Mesendoderm (in vitro differentiated cells): ENCODE measurements at regions not wholly inside any gene's neighbourhood (a gene's known extent, or its start where the extent isn't known, plus 50 kb on each side); places are given as distances from the start of the nearest gene placed in this dataset.

Experiments used
- DNase-seq: peaks from one replicate; pipeline ENCODE4 v3.0.0; 2013
- H2AK5ac ChIP-seq: 2 replicates; pipeline ENCODE4 v1.6.1; 2013; ENCODE audit warnings: low read length, inconsistent platforms
- H2BK120ac ChIP-seq: 2 replicates; pipeline ENCODE4 v1.6.1; 2013; ENCODE audit warnings: low read depth, mild to moderate bottlenecking, low read length, moderate library complexity, mixed read lengths
- H2BK15ac ChIP-seq: replicated peaks from 2 replicates; pipeline ENCODE4 v1.6.1; 2013; ENCODE audit warnings: low read depth, mild to moderate bottlenecking, moderate library complexity
- H2BK5ac ChIP-seq: 2 replicates; pipeline ENCODE4 v1.6.1; 2013; ENCODE audit warnings: low read length, inconsistent platforms
- H3K18ac ChIP-seq: 2 replicates; pipeline ENCODE4 v1.6.1; 2013; ENCODE audit warnings: mild to moderate bottlenecking, low read length, mixed read lengths
- H3K23ac ChIP-seq: one replicate; pipeline ENCODE4 v1.6.1; 2013; ENCODE audit warnings: low read length
- H3K27ac ChIP-seq: 2 replicates; pipeline ENCODE4 v1.5.1; 2013; ENCODE audit warnings: low read depth, mild to moderate bottlenecking, inconsistent platforms, low read length, moderate library complexity
- H3K27me3 ChIP-seq: 2 replicates; pipeline ENCODE4 v1.6.1; 2013; ENCODE audit warnings: low read length, control low read depth, mild to moderate bottlenecking, inconsistent platforms; ENCODE audit not compliant: insufficient read depth, poor library complexity
- H3K36me3 ChIP-seq: 2 replicates; pipeline ENCODE4 v1.6.1; 2013; ENCODE audit warnings: low read length, inconsistent platforms; ENCODE audit not compliant: control insufficient read depth, insufficient read depth
- H3K4ac ChIP-seq: one replicate; pipeline ENCODE4 v1.6.1; 2013; ENCODE audit warnings: low read depth, mild to moderate bottlenecking, low read length, moderate library complexity
- H3K4me1 ChIP-seq: 2 replicates; pipeline ENCODE4 v1.6.1; 2013; ENCODE audit warnings: low read depth, low read length, inconsistent platforms; ENCODE audit not compliant: control insufficient read depth
- H3K4me2 ChIP-seq: 2 replicates; pipeline ENCODE4 v1.6.1; 2013; ENCODE audit warnings: low read length
- H3K4me3 ChIP-seq: 2 replicates; pipeline ENCODE4 v1.5.1; 2013; ENCODE audit warnings: mild to moderate bottlenecking, low read length
- H3K56ac ChIP-seq: one replicate; pipeline ENCODE4 v1.6.1; 2013; ENCODE audit warnings: low read length
- H3K79me1 ChIP-seq: 2 replicates; pipeline ENCODE4 v1.6.1; 2013; ENCODE audit warnings: low read length, inconsistent platforms
- H3K79me2 ChIP-seq: 2 replicates; pipeline ENCODE4 v1.6.1; 2013; ENCODE audit warnings: mild to moderate bottlenecking, low read length; ENCODE audit not compliant: control insufficient read depth, insufficient read depth
- H3K9ac ChIP-seq: 2 replicates; pipeline ENCODE4 v1.6.1; 2013; ENCODE audit warnings: low read length, inconsistent platforms
- H4K5ac ChIP-seq: one replicate; pipeline ENCODE4 v1.6.1; 2013; ENCODE audit warnings: low read length
- H4K8ac ChIP-seq: one replicate; pipeline ENCODE4 v1.6.1; 2013; ENCODE audit warnings: low read depth, mild to moderate bottlenecking, control low read depth, low read length, moderate library complexity
- WGBS: extraction: QIAGEN DNeasy Blood & Tissue Kit; methylation state at CpG from one replicate; pipeline ENCODE4 v1.1.7; 2013; ENCODE audit warnings: low lambda C conversion rate, missing lambda C conversion rate; ENCODE audit not compliant: insufficient coverage; ENCODE audit errors: extremely low coverage; 5-methylcytosine and 5-hydroxymethylcytosine counted together

DNA sequence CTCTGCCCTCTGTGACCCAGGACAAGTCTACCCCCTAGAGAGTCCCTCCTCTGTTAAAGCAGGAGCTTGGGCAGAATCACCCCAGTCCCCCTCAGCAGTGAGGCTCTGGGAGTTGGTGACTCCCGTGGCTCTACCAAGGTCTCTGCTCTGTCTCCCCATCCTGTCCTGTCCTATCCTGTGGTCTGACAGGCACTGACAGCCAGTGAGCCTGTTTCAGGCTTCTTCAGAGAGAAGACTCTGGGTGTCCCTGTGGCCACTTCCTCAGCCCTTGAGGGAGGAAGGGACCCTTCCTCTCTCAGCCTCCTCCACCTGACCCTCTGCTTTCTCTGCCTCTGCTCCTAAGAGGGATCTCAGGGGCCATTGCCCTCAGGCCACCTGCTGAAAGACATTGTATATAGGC, 148.7 kb downstream of the FCRL5 start:
- Histone ChIP-seq H3K27me3 (no peaks in the 10 kb centered on the region), H3K18ac (no peak overlapping the region), H4K5ac (no peak overlapping the region), H3K36me3 (no peaks in the 10 kb centered on the region), H2BK15ac (peak overlapping the region; percentile 22), H4K8ac (no peak overlapping the region), H2BK5ac (peak overlapping the region; percentile 6), H3K79me1 (no peaks in the 10 kb centered on the region), H3K4me2 (no peak overlapping the region), H2AK5ac (no peak overlapping the region), H3K23ac (no peak overlapping the region), H3K27ac (no peak overlapping the region), H3K4me3 (no peak overlapping the region), H3K56ac (peak overlapping the region; percentile 35), H3K4ac (peak overlapping the region; percentile 70), H3K79me2 (no peaks in the 10 kb centered on the region), H2BK120ac (no peak overlapping the region), H3K9ac (no peak overlapping the region), H3K4me1 (peaks cover 9% of the 10 kb centered on the region)
- no CpG with 5 or more reads among the region's 1 CpG for WGBS
- DNase-seq: no peak

DNA sequence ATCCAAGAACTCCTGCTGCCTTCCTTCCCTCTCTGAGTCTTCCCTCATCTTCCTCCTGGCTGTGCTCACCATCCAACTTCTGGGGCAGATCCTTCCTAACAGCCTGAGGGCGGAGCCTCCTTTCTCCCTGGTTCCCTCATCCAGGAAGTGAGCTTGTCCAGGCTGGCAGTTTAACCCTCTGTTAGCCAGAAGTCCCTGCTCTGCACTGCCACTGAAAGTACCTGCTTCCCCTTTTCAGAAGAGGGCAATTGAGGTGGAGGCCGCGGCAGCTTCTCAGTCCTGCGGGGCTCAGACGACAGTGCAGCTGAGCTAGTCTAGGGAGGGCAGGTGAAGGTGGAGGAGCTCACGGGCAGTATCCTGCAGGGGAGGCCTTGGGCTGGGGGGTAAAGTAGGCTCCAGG, 149.1 kb downstream of the FCRL5 start:
- Histone ChIP-seq H3K4ac (peak overlapping the region; percentile 70), H2BK5ac (peak overlapping the region; percentile 6), H3K9ac (no peak overlapping the region), H3K27ac (no peak overlapping the region), H3K4me2 (no peak overlapping the region), H3K27me3 (no peaks in the 10 kb centered on the region), H3K4me1 (peaks cover 9% of the 10 kb centered on the region), H3K18ac (no peak overlapping the region), H4K8ac (no peak overlapping the region), H4K5ac (no peak overlapping the region), H3K36me3 (no peaks in the 10 kb centered on the region), H3K79me2 (no peaks in the 10 kb centered on the region), H3K79me1 (no peaks in the 10 kb centered on the region), H2BK120ac (no peak overlapping the region), H2BK15ac (peak overlapping the region; percentile 22), H3K56ac (peak overlapping the region; percentile 35), H2AK5ac (no peak overlapping the region), H3K23ac (no peak overlapping the region), H3K4me3 (no peak overlapping the region)
- peak; percentile 88 for DNase-seq
- no CpG with 5 or more reads among the region's 6 CpGs for WGBS

DNA sequence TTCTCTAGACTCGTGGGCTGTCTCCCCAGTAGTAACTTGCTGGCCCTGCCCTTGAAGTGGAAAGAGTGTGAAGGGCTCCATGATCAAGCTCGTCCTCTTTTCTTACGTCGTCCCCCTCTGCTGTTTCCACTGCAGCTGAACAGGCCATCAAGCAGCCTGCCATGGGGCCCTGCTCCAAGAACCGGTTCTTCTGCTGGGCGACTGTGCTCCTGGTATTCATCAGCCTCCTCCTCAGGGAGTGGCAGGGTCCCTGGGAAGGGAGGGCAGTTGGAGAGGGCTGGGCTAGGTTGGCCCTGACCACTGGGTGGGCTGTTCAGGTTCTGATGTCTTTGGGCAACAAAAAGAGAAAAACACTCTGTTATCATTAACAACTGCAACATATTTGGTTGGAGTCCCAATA, 151.5 kb downstream of the FCRL5 start:
- H4K8ac ChIP-seq: no peak overlapping the region
- H3K56ac ChIP-seq: peak overlapping the region; percentile 35
- H3K27me3 ChIP-seq: no peaks in the 10 kb centered on the region
- no peaks in the 10 kb centered on the region for H3K36me3 ChIP-seq
- WGBS: no CpG with 5 or more reads among the region's 6 CpGs
- no peak overlapping the region for H3K23ac ChIP-seq
- H2BK15ac ChIP-seq: no peak overlapping the region
- no peak overlapping the region for H4K5ac ChIP-seq
- no peak overlapping the region for H3K4me3 ChIP-seq
- H3K4ac ChIP-seq: no peak overlapping the region
- no peak overlapping the region for H3K18ac ChIP-seq
- peaks cover 9% of the 10 kb centered on the region for H3K4me1 ChIP-seq
- no peak overlapping the region for H3K9ac ChIP-seq
- H3K27ac ChIP-seq: no peak overlapping the region
- H2BK120ac ChIP-seq: no peak overlapping the region
- no peak for DNase-seq
- no peaks in the 10 kb centered on the region for H3K79me1 ChIP-seq
- no peak overlapping the region for H2BK5ac ChIP-seq
- no peaks in the 10 kb centered on the region for H3K79me2 ChIP-seq
- H2AK5ac ChIP-seq: no peak overlapping the region
- no peak overlapping the region for H3K4me2 ChIP-seq

DNA sequence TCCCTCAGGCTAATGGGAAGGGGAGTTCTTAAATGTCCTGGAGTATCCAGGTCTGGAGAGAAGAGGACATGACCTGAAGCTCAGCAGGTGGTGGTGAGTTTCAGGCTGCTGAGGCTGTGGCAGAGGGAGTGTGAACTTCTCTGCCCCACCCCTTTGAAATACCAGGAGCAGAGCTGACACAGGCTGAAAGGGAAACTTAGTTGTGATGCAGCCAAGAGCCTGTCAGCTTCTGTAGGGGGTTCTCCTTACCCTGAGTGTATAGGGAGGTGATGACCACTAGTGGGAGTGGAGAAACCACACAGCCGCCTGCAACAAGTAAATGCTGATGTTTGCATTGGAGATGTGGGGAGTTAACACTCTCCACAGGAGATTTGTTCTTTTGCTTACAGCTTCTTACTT, 152.3 kb downstream of the FCRL5 start:
- H3K4me1 ChIP-seq: peaks cover 9% of the 10 kb centered on the region
- H3K4ac ChIP-seq: no peak overlapping the region
- H2BK5ac ChIP-seq: no peak overlapping the region
- H2BK120ac ChIP-seq: no peak overlapping the region
- no peaks in the 10 kb centered on the region for H3K79me2 ChIP-seq
- H3K18ac ChIP-seq: no peak overlapping the region
- no peaks in the 10 kb centered on the region for H3K27me3 ChIP-seq
- no peak overlapping the region for H2AK5ac ChIP-seq
- no peaks in the 10 kb centered on the region for H3K36me3 ChIP-seq
- no CpG with 5 or more reads among the region's 1 CpG for WGBS
- H3K23ac ChIP-seq: no peak overlapping the region
- DNase-seq: peak; percentile 94
- no peak overlapping the region for H4K5ac ChIP-seq
- H3K4me3 ChIP-seq: no peak overlapping the region
- no peak overlapping the region for H3K4me2 ChIP-seq
- H3K56ac ChIP-seq: no peak overlapping the region
- no peak overlapping the region for H4K8ac ChIP-seq
- H3K9ac ChIP-seq: no peak overlapping the region
- no peaks in the 10 kb centered on the region for H3K79me1 ChIP-seq
- H3K27ac ChIP-seq: no peak overlapping the region
- H2BK15ac ChIP-seq: no peak overlapping the region

DNA sequence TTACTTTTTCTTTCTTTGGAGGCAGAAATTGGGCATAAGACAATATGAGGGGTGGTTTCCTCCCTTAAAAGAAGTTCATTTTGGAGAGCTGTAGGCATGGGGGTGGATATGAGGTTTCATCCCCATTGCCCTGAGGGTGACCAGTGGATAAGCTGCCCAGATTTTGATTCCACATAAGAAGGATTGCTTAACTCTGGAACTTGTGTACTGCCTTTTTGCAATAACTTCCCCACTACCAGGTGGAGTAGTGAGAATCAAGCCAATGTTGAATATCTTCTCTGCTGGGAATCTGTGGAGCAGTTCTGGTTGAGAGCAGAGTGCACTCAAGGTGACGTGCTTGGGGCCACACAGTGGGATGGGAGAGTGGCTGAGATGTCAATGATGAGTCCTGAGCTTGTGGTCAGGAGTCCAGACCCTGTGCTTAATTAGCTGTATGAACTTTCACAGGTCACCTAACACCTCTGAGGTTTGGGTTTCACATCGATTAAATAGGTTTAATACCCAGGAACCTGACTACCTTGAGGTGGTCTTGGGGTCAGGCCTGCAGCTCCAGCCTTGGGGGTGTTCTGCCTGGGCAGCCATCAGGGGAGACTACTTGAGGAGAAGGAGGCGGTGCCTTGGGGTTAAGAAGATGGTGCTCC, 152.9 kb downstream of the FCRL5 start:
- DNase-seq: no peak
- WGBS: no CpG with 5 or more reads among the region's 3 CpGs

DNA sequence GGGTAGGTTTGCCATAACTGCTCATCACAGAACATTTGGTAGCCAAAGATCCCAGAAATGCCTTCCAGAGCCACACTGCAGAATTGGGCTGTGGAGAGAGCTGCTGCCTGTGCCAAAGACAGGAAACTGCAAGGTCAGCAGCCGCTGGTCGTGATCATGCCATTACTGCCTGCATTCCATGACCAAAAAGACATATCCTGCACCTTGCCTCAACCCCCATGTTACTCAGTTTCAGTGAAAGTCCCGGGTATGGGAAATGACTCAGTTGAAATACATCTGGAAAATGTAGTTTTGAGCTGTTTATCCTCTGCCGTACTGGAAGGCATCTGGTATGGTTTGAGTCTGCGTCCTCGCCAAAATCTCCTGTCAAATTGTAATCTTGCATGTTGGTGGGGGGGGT, 161.7 kb downstream of the FCRL5 start:
- H3K56ac ChIP-seq: no peak overlapping the region
- DNase-seq: peak; percentile 54
- H3K4ac ChIP-seq: no peak overlapping the region
- H3K27me3 ChIP-seq: no peaks in the 10 kb centered on the region
- no peak overlapping the region for H3K23ac ChIP-seq
- H4K5ac ChIP-seq: no peak overlapping the region
- H3K79me2 ChIP-seq: no peaks in the 10 kb centered on the region
- H2BK5ac ChIP-seq: no peak overlapping the region
- H3K9ac ChIP-seq: no peak overlapping the region
- H2BK15ac ChIP-seq: no peak overlapping the region
- no peak overlapping the region for H3K4me3 ChIP-seq
- H2BK120ac ChIP-seq: no peak overlapping the region
- H3K27ac ChIP-seq: no peak overlapping the region
- H3K4me2 ChIP-seq: no peak overlapping the region
- H2AK5ac ChIP-seq: no peak overlapping the region
- no peak overlapping the region for H4K8ac ChIP-seq
- no peaks in the 10 kb centered on the region for H3K4me1 ChIP-seq
- H3K18ac ChIP-seq: no peak overlapping the region
- no peaks in the 10 kb centered on the region for H3K36me3 ChIP-seq
- H3K79me1 ChIP-seq: no peaks in the 10 kb centered on the region
- WGBS: no CpG with 5 or more reads among the region's 6 CpGs

More for the DNA sequence above, 152.9 kb downstream of the FCRL5 start:
- Histone ChIP-seq H4K8ac (no peak overlapping the region), H2AK5ac (peak overlapping the region; percentile 50), H2BK120ac (peak overlapping the region; percentile 65), H3K4ac (peak overlapping the region; percentile 41), H3K27ac (peak overlapping the region; percentile 75), H2BK15ac (no peak overlapping the region), H3K79me1 (no peaks in the 10 kb centered on the region), H3K4me3 (no peak overlapping the region), H3K18ac (peak overlapping the region; percentile 70), H3K23ac (no peak overlapping the region), H3K36me3 (no peaks in the 10 kb centered on the region), H4K5ac (peak overlapping the region; percentile 24), H3K4me1 (peaks cover 9% of the 10 kb centered on the region), H3K27me3 (no peaks in the 10 kb centered on the region), H3K9ac (no peak overlapping the region), H3K56ac (peak overlapping the region; percentile 65), H2BK5ac (peak overlapping the region; percentile 37), H3K4me2 (no peak overlapping the region), H3K79me2 (no peaks in the 10 kb centered on the region)
